ENCODE measurements at regions not wholly inside any gene's neighbourhood (a gene's known extent, or its start where the extent isn't known, plus 50 kb on each side); places are given as distances from the start of the nearest gene placed in this dataset.

- no peak for TF ChIP-seq CTCF (IDR thresholded peaks at IDR 0.05; ENCODE audit: insufficient read depth, low read length, severe bottlenecking)
- Histone ChIP-seq H3K27me3 (ENCODE audit: control insufficient read depth, insufficient read depth, low read length) (no peaks in the 10 kb centered on the region), H3K36me3 (ENCODE audit: control insufficient read depth, insufficient read depth, low read length) (no peaks in the 10 kb centered on the region), H3K4me3 (ENCODE audit: low read depth, low read length) (no peak overlapping the region)
- no peak for DNase-seq (ENCODE audit: low read depth)
- no peak for FAIRE-seq
These were observed 91.1 kb upstream of the ATP8A1 start for GRCh38 chr4:42747971-42748370.

GRCh38 chr4:42736527-42737195 is 79.8 kb upstream of the ATP8A1 start:
- peak; percentile 59 for DNase-seq (ENCODE audit: low read depth)
- no peak overlapping the region for H3K4me3 ChIP-seq (ENCODE audit: low read depth, low read length)
- TF ChIP-seq CTCF (IDR thresholded peaks at IDR 0.05; ENCODE audit: insufficient read depth, low read length, severe bottlenecking) = no peak
- no peaks in the 10 kb centered on the region for H3K27me3 ChIP-seq (ENCODE audit: control insufficient read depth, insufficient read depth, low read length)
- H3K36me3 ChIP-seq (ENCODE audit: control insufficient read depth, insufficient read depth, low read length) = no peaks in the 10 kb centered on the region
- FAIRE-seq = no peak

- Histone ChIP-seq H3K36me3 (ENCODE audit: control insufficient read depth, insufficient read depth, low read length) (no peaks in the 10 kb centered on the region), H3K27me3 (ENCODE audit: control insufficient read depth, insufficient read depth, low read length) (no peaks in the 10 kb centered on the region), H3K4me3 (ENCODE audit: low read depth, low read length) (no peak overlapping the region)
- FAIRE-seq (no peak), DNase-seq (ENCODE audit: low read depth) (no peak)
- no peak for TF ChIP-seq CTCF (IDR thresholded peaks at IDR 0.05; ENCODE audit: insufficient read depth, low read length, severe bottlenecking)
These were observed 76.5 kb upstream of the ATP8A1 start for GRCh38 chr4:42733380-42733779.

- Histone ChIP-seq H3K4me3 (ENCODE audit: low read depth, low read length) (no peak overlapping the region), H3K36me3 (ENCODE audit: control insufficient read depth, insufficient read depth, low read length) (no peaks in the 10 kb centered on the region), H3K27me3 (ENCODE audit: control insufficient read depth, insufficient read depth, low read length) (no peaks in the 10 kb centered on the region)
- TF ChIP-seq CTCF (IDR thresholded peaks at IDR 0.05; ENCODE audit: insufficient read depth, low read length, severe bottlenecking) = no peak
- no peak for FAIRE-seq
- DNase-seq (ENCODE audit: low read depth) = no peak
These were observed 75.9 kb upstream of the ATP8A1 start for GRCh38 chr4:42732776-42733175.

GRCh38 chr4:42729505-42730237 is 72.8 kb upstream of the ATP8A1 start:
- no peak for FAIRE-seq
- Histone ChIP-seq H3K36me3 (ENCODE audit: control insufficient read depth, insufficient read depth, low read length) (no peaks in the 10 kb centered on the region), H3K27me3 (ENCODE audit: control insufficient read depth, insufficient read depth, low read length) (no peaks in the 10 kb centered on the region), H3K4me3 (ENCODE audit: low read depth, low read length) (no peak overlapping the region)
- no peak for DNase-seq (ENCODE audit: low read depth)
- TF ChIP-seq CTCF (IDR thresholded peaks at IDR 0.05; ENCODE audit: insufficient read depth, low read length, severe bottlenecking) = no peak

Measured in bronchial epithelial cell (primary cell).